Omental fat pad (tissue), 3 donors: ENCODE measurements at regions not wholly inside any gene's neighbourhood (a gene's known extent, or its start where the extent isn't known, plus 50 kb on each side); places are given as distances from the start of the nearest gene placed in this dataset.

Experiments used
- ATAC-seq: fragments of 150-250 bp; one replicate; pipeline ENCODE4 v1.9.1; 2016; ENCODE audit warnings: mild to moderate bottlenecking, moderate library complexity; ENCODE audit not compliant: low FRiP score
- DNase-seq: peaks from one replicate; pipeline ENCODE4 v3.0.0-alpha.2; 2019; ENCODE audit warnings: low spot score
- TF ChIP-seq, protein P1 (sequence below), 3 donors: fragments of 450-650 bp; IDR thresholded peaks; one replicate each; pipeline ENCODE4 v1.5.1; 2016 to 2017; ENCODE audit warnings: antibody characterized with exemption in 3 of 3, mild to moderate bottlenecking in 3 of 3, moderate library complexity in 2 of 3

DNA sequence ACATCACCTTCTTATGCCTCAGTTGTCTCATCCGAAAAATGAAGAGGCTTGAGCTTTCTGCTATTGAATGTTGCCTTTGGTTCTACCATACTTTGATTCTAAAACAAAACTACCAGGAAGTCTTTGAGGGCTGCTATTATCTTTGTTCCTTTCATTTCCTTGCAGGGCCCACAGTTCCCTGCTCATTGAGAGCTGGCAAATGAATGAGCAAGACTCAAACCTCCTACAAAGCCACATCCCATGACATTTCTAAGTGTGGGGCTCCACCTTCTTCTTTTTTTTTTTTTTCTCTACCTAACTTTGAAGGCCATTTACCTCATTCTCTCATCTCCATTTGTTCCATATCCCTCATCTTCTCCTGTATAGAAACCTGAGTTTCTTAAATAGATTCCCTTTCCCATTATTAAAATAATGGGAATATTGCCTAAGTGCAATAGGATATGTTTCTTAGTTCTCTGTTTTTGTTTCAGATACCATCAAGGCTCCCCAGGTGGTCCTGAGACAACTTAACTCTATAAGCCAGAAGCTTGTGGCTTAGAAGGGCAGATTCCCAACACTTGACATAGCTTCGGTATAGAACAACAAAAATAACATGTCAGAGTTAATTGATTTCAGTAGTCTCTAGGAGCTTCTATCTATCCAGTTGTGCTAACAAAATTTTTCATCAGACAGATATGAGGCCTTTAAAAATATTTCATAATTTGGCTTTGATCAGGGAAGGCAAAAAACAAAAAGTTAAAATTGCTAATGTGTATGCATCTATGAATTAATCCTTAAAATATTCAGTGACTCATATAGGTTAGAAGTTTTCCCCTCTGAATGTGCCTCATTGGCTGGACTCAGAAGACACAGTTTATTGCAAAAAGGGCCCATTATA is 951.6 kb downstream of the TUSC7 start:
- DNase-seq: no peak
- TF ChIP-seq, protein P1, sequence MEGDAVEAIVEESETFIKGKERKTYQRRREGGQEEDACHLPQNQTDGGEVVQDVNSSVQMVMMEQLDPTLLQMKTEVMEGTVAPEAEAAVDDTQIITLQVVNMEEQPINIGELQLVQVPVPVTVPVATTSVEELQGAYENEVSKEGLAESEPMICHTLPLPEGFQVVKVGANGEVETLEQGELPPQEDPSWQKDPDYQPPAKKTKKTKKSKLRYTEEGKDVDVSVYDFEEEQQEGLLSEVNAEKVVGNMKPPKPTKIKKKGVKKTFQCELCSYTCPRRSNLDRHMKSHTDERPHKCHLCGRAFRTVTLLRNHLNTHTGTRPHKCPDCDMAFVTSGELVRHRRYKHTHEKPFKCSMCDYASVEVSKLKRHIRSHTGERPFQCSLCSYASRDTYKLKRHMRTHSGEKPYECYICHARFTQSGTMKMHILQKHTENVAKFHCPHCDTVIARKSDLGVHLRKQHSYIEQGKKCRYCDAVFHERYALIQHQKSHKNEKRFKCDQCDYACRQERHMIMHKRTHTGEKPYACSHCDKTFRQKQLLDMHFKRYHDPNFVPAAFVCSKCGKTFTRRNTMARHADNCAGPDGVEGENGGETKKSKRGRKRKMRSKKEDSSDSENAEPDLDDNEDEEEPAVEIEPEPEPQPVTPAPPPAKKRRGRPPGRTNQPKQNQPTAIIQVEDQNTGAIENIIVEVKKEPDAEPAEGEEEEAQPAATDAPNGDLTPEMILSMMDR (IDR thresholded peaks at IDR 0.05): no peak
- no peak for ATAC-seq

GRCh38 chr3:117661818-117662095 is 952.2 kb downstream of the TUSC7 start:
- no peak for ATAC-seq
- no peak for DNase-seq
- TF ChIP-seq, protein P1 (IDR thresholded peaks at IDR 0.05): no peak

DNA sequence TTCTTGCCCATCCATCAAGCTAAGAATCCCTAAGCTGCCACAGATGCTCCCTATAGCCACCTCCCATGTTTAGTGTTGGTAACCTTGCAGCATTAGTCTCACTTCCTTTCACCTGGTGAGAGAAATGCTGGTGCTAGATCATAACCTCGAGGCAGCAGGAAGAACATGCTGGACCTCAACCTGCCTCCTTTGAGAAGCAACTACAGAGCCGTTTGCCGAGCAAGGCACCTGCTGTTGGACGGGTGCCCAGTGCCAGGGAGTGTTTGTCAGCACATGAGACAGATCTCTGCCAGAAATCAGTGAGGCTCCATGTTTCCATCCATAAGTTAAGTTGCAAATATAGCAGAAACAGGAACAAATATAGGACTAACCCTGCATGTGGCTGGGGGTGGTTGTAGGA is 955.7 kb downstream of the TUSC7 start:
- ATAC-seq: no peak
- no peak for DNase-seq
- TF ChIP-seq, protein P1 (IDR thresholded peaks at IDR 0.05): no peak

- no peak for ATAC-seq
- TF ChIP-seq, protein P1 (IDR thresholded peaks at IDR 0.05): no peak
- DNase-seq: no peak
These were observed 956.7 kb downstream of the TUSC7 start for GRCh38 chr3:117666325-117666724.

GRCh38 chr3:117666812-117667211 is 957.2 kb downstream of the TUSC7 start:
- DNase-seq (no peak), ATAC-seq (no peak)

DNA sequence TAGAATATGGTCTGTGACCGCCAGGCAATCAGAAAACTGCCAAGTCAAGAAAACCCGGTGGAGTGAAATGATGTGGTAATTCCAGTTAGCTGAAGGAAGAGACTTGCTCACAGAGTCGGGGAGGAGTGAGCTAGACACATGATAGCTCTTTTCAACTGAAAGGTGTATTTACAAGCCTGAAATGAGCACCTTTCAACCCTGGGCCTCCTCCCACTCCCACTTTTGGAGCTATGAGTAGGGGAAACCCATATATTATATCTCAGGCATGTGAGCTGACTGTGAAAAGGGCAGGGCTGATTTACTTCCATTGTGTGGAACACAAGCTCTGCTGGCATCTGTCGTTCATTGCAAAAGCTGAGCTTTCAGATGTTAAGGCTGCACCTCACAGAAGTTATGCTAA is 960.2 kb downstream of the TUSC7 start:
- no peak for DNase-seq
- no peak for ATAC-seq
- TF ChIP-seq, protein P1 (IDR thresholded peaks at IDR 0.05): no peak

More at GRCh38 chr3:117666812-117667211, 957.2 kb downstream of the TUSC7 start:
- TF ChIP-seq, protein P1 (IDR thresholded peaks at IDR 0.05): no peak

GRCh38 chr3:117671722-117672318 is 962.2 kb downstream of the TUSC7 start:
- no peak for ATAC-seq
- no peak for DNase-seq
- TF ChIP-seq, protein P1 (IDR thresholded peaks at IDR 0.05): no peak
